GM12878 (cell line): ENCODE measurements at regions not wholly inside any gene's neighbourhood (a gene's known extent, or its start where the extent isn't known, plus 50 kb on each side); places are given as distances from the start of the nearest gene placed in this dataset.

Experiments
- ATAC-seq: fragments of 200-7000 bp; cut with Tn5 transposase; 3 replicates; pipeline ENCODE4 v1.9.1; 2020; ENCODE audit warnings: mild to moderate bottlenecking, moderate library complexity
- BruUV-seq: library from RNA; stranded (reverse); fragments of 400-500 nt; replicated peaks from 2 replicates; lab custom pipeline; 2021; lab: Mats Ljungman, UMichigan
- CTCF ChIA-PET: fragments of 300-600 bp; sonication (Branson Sonifier 250); formaldehyde crosslinking; extraction: SDS; loops from one replicate; lab custom pipeline; 2021; ENCODE audit warnings: inconsistent platforms; lab: Yijun Ruan, JAX
- POLR2A ChIA-PET: fragments of 350-600 bp; formaldehyde crosslinking; extraction: SDS; loops from one replicate; lab custom pipeline; 2021; ENCODE audit warnings: inconsistent platforms; lab: Charles Lee
- RAD21 ChIA-PET: fragments of 300-600 bp; sonication (Branson Sonifier 250); formaldehyde crosslinking; loops from one replicate; lab custom pipeline; 2023; ENCODE audit warnings: antibody characterized with exemption; ENCODE audit not compliant: unreplicated experiment; lab: Charles Lee
- SMC1A ChIA-PET: fragments of 300-600 bp; sonication (Branson Sonifier 250); formaldehyde crosslinking; loops from one replicate; lab custom pipeline; 2023; ENCODE audit not compliant: unreplicated experiment, uncharacterized antibody; lab: Charles Lee
- DNase-seq: peaks from one replicate; pipeline ENCODE4 v3.0.0-alpha.2; 2011; ENCODE audit warnings: low read depth, low spot score
- FAIRE-seq: peaks from 3 replicates; lab custom pipeline; 2011; peaks lifted over from hg19 to GRCh38; lab: Jason Lieb, UNC
- H2AFZ ChIP-seq: 2 replicates; pipeline ENCODE4 v1.6.0; 2011; ENCODE audit warnings: low read depth, low read length, control low read depth; ENCODE audit not compliant: control insufficient read depth
- H3K27ac ChIP-seq: 2 replicates; pipeline ENCODE4 v1.5.1; 2011; ENCODE audit warnings: control low read depth; ENCODE audit not compliant: control insufficient read depth, insufficient read depth
- H3K27me3 ChIP-seq, 2 experiments: replicated peaks in 1 of 2; 2 replicates each; pipeline versions ENCODE4 v1.6.0 to v1.6.1; 2011; ENCODE audit warnings: low read length in 1 of 2; ENCODE audit not compliant: control insufficient read depth in 2 of 2, insufficient read depth in 2 of 2
- H3K36me3 ChIP-seq, 2 experiments: 2 replicates each; pipeline ENCODE4 v1.5.1; 2011; ENCODE audit warnings: low read length in 1 of 2; ENCODE audit not compliant: control insufficient read depth in 2 of 2, insufficient read depth in 2 of 2
- H3K4me1 ChIP-seq: 2 replicates; pipeline ENCODE4 v1.6.1; 2011; ENCODE audit warnings: mild to moderate bottlenecking, low read length, moderate library complexity, mixed read lengths; ENCODE audit not compliant: control insufficient read depth, insufficient read depth
- H3K4me2 ChIP-seq: 2 replicates; pipeline ENCODE4 v1.6.0; 2011; ENCODE audit warnings: control low read depth; ENCODE audit not compliant: control insufficient read depth, insufficient read depth
- H3K4me3 ChIP-seq: fragments of 200-600 bp; sonication (generic); 2 replicates; pipeline ENCODE4 v1.5.1; 2016
- H3K79me2 ChIP-seq: 2 replicates; pipeline ENCODE4 v1.6.0; 2011; ENCODE audit warnings: low read length; ENCODE audit not compliant: control insufficient read depth, insufficient read depth
- H3K9ac ChIP-seq: 2 replicates; pipeline ENCODE4 v1.8.0; 2011; ENCODE audit warnings: low read length, control low read depth, mixed read lengths; ENCODE audit not compliant: control insufficient read depth, insufficient read depth
- H3K9me3 ChIP-seq: replicated peaks from 3 replicates; pipeline ENCODE4 v1.5.1; 2011; ENCODE audit warnings: mild to moderate bottlenecking, low read length; ENCODE audit not compliant: control insufficient read depth, insufficient read depth
- H4K20me1 ChIP-seq: 2 replicates; pipeline ENCODE4 v1.6.0; 2011; ENCODE audit not compliant: control insufficient read depth, insufficient read depth
- FOS ChIP-seq: IDR thresholded peaks from 3 replicates; pipeline ENCODE4 v1.6.1; 2011; ENCODE audit warnings: borderline replicate concordance; ENCODE audit not compliant: insufficient read length; ENCODE audit errors: extremely low read depth
- HCFC1 ChIP-seq: fragments of 150-350 bp; IDR thresholded peaks from 2 replicates; pipeline ENCODE4 v1.6.1; 2014; ENCODE audit warnings: low read length
- HDAC6 ChIP-seq: fragments of 200-600 bp; sonication (generic); IDR thresholded peaks from one replicate; pipeline ENCODE4 v1.8.0; 2017; ENCODE audit warnings: antibody characterized with exemption; ENCODE audit not compliant: unreplicated experiment
- HDGF ChIP-seq: fragments of 450-650 bp; IDR thresholded peaks from 2 replicates; pipeline ENCODE4 v1.6.1; 2016; ENCODE audit warnings: antibody characterized with exemption
- MEF2A ChIP-seq: IDR thresholded peaks from 2 replicates; pipeline ENCODE4 v1.6.1; 2011; ENCODE audit warnings: low read depth, mild to moderate bottlenecking, low read length, moderate library complexity; ENCODE audit not compliant: insufficient read depth
- NBN ChIP-seq: fragments of 450-650 bp; IDR thresholded peaks from 2 replicates; pipeline ENCODE4 v1.6.1; 2016
- NFYB ChIP-seq: IDR thresholded peaks from 2 replicates; pipeline ENCODE4 v1.6.1; 2011; ENCODE audit warnings: low read depth, mild to moderate bottlenecking, low read length, improper control_type of control experiment, moderate library complexity; ENCODE audit not compliant: insufficient read depth
- RELA ChIP-seq: fragments of 450-650 bp; IDR thresholded peaks from 2 replicates; pipeline ENCODE4 v1.8.0; 2014; ENCODE audit warnings: borderline replicate concordance; ENCODE audit not compliant: partially characterized antibody
- SIN3A ChIP-seq: IDR thresholded peaks from 2 replicates; pipeline ENCODE4 v1.6.1; 2012; ENCODE audit warnings: low read depth, low read length, improper control_type of control experiment
- SPI1 ChIP-seq: IDR thresholded peaks from 2 replicates; pipeline ENCODE4 v1.6.1; 2011; ENCODE audit warnings: low read depth, mild to moderate bottlenecking, low read length, moderate library complexity, borderline replicate concordance; ENCODE audit not compliant: insufficient read depth
- TCF3 ChIP-seq: IDR thresholded peaks from 2 replicates; pipeline ENCODE4 v1.6.1; 2012; ENCODE audit warnings: low read depth, mild to moderate bottlenecking, low read length, borderline replicate concordance; ENCODE audit not compliant: insufficient read depth
- ZNF384 ChIP-seq: IDR thresholded peaks from 2 replicates; pipeline ENCODE4 v1.6.1; 2012; ENCODE audit warnings: low read depth, mild to moderate bottlenecking, low read length, improper control_type of control experiment, borderline replicate concordance
- WGBS: methylation state at CpG from one replicate; pipeline ENCODE4 v1.1.6; 2016; ENCODE audit warnings: low lambda C conversion rate; ENCODE audit not compliant: insufficient replicate concordance, insufficient coverage; ENCODE audit errors: missing lambda C conversion rate; 5-methylcytosine and 5-hydroxymethylcytosine counted together
- in situ Hi-C: fragments of 300-500 bp; cut with MboI; formaldehyde crosslinking; loops from 9 replicates; pipeline ENCODE4 v1.14.3; 2018; ENCODE audit warnings: mixed read lengths
- intact Hi-C: fragments of 100-400 bp; cut with micrococcal nuclease; formaldehyde crosslinking; loops from one replicate; pipeline ENCODE4 v1.14.2; 2022; ENCODE audit not compliant: unreplicated experiment
- TF ChIP-seq, protein P1 (sequence below): fragments of 450-650 bp; IDR thresholded peaks from 2 replicates; pipeline ENCODE4 v1.6.1; 2017; ENCODE audit warnings: mild to moderate bottlenecking, moderate library complexity
- TF ChIP-seq, protein P2 (sequence below): fragments of 450-650 bp; conservative IDR thresholded peaks from 2 replicates; pipeline ENCODE4 v1.6.1; 2017; ENCODE audit warnings: mild to moderate bottlenecking, moderate library complexity
- TF ChIP-seq, protein P3 (sequence below): fragments of 450-650 bp; formaldehyde crosslinking; IDR thresholded peaks from 2 replicates; pipeline ENCODE4 v1.5.0; 2022; ENCODE audit warnings: mild to moderate bottlenecking, missing genetic modification characterization

DNA sequence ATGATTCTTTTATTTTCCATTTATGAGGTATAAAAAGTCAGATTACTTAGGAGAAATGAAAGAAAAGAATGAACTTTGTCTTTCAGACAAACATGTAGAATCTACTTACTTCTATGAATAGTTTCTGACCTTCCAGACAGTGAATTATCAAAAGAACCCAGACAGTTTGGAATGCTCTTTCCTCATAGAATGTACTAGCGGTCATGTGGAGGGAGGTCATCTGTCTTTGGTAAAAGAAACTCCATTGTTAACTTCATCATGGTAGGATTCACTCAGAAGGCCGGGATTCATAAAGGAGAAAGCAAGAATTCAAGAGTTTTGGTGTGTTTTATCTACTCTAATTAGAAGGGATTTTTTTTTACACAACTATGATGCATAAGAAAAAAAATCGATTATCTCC lies 144.8 kb upstream of the ZNF804B start (continued):
- TF ChIP-seq, protein P1, sequence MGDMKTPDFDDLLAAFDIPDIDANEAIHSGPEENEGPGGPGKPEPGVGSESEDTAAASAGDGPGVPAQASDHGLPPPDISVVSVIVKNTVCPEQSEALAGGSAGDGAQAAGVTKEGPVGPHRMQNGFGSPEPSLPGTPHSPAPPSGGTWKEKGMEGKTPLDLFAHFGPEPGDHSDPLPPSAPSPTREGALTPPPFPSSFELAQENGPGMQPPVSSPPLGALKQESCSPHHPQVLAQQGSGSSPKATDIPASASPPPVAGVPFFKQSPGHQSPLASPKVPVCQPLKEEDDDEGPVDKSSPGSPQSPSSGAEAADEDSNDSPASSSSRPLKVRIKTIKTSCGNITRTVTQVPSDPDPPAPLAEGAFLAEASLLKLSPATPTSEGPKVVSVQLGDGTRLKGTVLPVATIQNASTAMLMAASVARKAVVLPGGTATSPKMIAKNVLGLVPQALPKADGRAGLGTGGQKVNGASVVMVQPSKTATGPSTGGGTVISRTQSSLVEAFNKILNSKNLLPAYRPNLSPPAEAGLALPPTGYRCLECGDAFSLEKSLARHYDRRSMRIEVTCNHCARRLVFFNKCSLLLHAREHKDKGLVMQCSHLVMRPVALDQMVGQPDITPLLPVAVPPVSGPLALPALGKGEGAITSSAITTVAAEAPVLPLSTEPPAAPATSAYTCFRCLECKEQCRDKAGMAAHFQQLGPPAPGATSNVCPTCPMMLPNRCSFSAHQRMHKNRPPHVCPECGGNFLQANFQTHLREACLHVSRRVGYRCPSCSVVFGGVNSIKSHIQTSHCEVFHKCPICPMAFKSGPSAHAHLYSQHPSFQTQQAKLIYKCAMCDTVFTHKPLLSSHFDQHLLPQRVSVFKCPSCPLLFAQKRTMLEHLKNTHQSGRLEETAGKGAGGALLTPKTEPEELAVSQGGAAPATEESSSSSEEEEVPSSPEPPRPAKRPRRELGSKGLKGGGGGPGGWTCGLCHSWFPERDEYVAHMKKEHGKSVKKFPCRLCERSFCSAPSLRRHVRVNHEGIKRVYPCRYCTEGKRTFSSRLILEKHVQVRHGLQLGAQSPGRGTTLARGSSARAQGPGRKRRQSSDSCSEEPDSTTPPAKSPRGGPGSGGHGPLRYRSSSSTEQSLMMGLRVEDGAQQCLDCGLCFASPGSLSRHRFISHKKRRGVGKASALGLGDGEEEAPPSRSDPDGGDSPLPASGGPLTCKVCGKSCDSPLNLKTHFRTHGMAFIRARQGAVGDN, result no peak
- no peak for TF ChIP-seq ZNF384
- no peak for TF ChIP-seq NBN

DNA sequence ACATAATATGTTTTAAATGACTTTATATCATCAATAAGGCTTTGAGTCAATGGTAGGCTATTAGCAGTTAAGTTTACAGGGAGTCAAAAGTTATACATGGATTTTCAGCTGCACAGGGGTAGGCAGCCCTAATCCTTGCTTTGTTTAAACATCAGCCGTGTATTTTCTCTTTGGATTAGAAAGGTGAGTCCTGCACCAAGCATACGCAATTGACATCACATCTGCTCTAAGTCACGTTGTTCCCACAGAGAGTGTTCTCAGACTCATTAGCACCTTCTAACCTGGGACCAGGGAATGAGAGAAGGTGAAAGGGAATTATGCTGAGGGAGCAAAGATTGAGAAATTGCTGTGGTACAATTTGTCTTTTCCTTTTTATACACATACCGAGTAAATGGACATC lies 148.6 kb upstream of the ZNF804B start:
- no peak overlapping the region for H3K27ac ChIP-seq
- H4K20me1 ChIP-seq, result no peaks in the 10 kb centered on the region
- 21% methylated on average over 4 of the region's 4 CpGs for WGBS
- no peaks in the 10 kb centered on the region for H3K79me2 ChIP-seq
- SMC1A ChIA-PET, result no interaction called here
- POLR2A ChIA-PET, result no interaction called here
- no peaks in the 10 kb centered on the region; the same call in 2 of the 3 replicates for H3K9me3 ChIP-seq
- H2AFZ ChIP-seq, result no peak overlapping the region
- RAD21 ChIA-PET, result no interaction called here
- H3K27me3 ChIP-seq, result no peaks in the 10 kb centered on the region
- FAIRE-seq (no peak), DNase-seq (no peak), ATAC-seq (no peak)
- no peak overlapping the region for H3K9ac ChIP-seq
- no TSS peak for BruUV-seq
- in situ Hi-C loops (no loop called here), intact Hi-C loops (no loop called here)
- no peak overlapping the region for H3K4me3 ChIP-seq
- H3K4me2 ChIP-seq, result no peak overlapping the region
- no peaks in the 10 kb centered on the region for H3K36me3 ChIP-seq
- CTCF ChIA-PET, result no interaction called here
- no peaks in the 10 kb centered on the region for H3K4me1 ChIP-seq
- TF ChIP-seq TCF3 (no peak), SPI1 (no peak), SIN3A (no peak), HDAC6 (no peak), RELA (no peak), HCFC1 (no peak), FOS (no peak), NFYB (no peak), MEF2A (no peak), HDGF (no peak)
- TF ChIP-seq, protein P2, sequence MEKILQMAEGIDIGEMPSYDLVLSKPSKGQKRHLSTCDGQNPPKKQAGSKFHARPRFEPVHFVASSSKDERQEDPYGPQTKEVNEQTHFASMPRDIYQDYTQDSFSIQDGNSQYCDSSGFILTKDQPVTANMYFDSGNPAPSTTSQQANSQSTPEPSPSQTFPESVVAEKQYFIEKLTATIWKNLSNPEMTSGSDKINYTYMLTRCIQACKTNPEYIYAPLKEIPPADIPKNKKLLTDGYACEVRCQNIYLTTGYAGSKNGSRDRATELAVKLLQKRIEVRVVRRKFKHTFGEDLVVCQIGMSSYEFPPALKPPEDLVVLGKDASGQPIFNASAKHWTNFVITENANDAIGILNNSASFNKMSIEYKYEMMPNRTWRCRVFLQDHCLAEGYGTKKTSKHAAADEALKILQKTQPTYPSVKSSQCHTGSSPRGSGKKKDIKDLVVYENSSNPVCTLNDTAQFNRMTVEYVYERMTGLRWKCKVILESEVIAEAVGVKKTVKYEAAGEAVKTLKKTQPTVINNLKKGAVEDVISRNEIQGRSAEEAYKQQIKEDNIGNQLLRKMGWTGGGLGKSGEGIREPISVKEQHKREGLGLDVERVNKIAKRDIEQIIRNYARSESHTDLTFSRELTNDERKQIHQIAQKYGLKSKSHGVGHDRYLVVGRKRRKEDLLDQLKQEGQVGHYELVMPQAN, result no peak
- TF ChIP-seq, protein P3, sequence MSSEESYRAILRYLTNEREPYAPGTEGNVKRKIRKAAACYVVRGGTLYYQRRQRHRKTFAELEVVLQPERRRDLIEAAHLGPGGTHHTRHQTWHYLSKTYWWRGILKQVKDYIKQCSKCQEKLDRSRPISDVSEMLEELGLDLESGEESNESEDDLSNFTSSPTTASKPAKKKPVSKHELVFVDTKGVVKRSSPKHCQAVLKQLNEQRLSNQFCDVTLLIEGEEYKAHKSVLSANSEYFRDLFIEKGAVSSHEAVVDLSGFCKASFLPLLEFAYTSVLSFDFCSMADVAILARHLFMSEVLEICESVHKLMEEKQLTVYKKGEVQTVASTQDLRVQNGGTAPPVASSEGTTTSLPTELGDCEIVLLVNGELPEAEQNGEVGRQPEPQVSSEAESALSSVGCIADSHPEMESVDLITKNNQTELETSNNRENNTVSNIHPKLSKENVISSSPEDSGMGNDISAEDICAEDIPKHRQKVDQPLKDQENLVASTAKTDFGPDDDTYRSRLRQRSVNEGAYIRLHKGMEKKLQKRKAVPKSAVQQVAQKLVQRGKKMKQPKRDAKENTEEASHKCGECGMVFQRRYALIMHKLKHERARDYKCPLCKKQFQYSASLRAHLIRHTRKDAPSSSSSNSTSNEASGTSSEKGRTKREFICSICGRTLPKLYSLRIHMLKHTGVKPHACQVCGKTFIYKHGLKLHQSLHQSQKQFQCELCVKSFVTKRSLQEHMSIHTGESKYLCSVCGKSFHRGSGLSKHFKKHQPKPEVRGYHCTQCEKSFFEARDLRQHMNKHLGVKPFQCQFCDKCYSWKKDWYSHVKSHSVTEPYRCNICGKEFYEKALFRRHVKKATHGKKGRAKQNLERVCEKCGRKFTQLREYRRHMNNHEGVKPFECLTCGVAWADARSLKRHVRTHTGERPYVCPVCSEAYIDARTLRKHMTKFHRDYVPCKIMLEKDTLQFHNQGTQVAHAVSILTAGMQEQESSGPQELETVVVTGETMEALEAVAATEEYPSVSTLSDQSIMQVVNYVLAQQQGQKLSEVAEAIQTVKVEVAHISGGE (CRISPR knock-in tag), result no peak
